ENCODE measurements at regions not wholly inside any gene's neighbourhood (a gene's known extent, or its start where the extent isn't known, plus 50 kb on each side); places are given as distances from the start of the nearest gene placed in this dataset.

DNA sequence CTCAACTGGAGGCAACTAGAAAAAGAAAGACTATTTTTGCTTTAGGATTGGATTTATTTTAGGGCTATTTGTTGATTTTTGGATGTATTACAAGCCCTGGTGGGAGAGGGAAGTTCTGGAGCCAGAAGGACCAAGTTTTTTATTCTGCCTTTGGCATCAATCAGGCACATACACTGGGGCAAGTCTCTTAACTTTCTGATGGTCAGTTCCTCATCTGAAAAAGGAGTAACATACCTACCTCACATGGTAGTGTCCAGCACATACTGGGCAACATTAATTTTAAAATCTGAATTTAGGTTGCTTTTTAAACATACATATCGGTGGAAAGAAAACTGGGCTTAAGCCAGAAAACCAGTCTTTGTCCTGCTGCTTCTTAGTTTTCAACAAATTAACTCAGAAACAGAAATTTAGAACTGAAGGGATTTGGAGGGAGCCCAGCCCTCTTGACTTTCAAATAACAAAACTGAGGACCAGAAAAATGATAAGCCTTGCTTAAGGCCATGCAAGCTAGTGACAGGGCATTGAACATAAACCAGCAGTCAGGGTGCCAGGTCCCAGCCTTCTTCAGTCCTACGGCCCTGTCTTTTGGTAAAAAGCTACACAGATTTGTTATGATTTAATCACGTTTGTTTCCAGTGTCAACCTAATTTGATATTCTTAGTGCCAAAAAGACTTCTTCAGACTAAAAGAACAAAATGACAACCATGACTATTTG lies 90.2 kb upstream of the SLC38A2 start:
- TF ChIP-seq, protein P1, sequence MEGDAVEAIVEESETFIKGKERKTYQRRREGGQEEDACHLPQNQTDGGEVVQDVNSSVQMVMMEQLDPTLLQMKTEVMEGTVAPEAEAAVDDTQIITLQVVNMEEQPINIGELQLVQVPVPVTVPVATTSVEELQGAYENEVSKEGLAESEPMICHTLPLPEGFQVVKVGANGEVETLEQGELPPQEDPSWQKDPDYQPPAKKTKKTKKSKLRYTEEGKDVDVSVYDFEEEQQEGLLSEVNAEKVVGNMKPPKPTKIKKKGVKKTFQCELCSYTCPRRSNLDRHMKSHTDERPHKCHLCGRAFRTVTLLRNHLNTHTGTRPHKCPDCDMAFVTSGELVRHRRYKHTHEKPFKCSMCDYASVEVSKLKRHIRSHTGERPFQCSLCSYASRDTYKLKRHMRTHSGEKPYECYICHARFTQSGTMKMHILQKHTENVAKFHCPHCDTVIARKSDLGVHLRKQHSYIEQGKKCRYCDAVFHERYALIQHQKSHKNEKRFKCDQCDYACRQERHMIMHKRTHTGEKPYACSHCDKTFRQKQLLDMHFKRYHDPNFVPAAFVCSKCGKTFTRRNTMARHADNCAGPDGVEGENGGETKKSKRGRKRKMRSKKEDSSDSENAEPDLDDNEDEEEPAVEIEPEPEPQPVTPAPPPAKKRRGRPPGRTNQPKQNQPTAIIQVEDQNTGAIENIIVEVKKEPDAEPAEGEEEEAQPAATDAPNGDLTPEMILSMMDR (IDR thresholded peaks at IDR 0.05): no peak
- TF ChIP-seq POLR2AphosphoS5 (IDR thresholded peaks at IDR 0.05; ENCODE audit: low read depth, low read length) (no peak), SIN3A (IDR thresholded peaks at IDR 0.05; ENCODE audit: borderline replicate concordance, low read depth, low read length) (no peak), EZH2phosphoT487 (IDR thresholded peaks at IDR 0.05; ENCODE audit: borderline replicate concordance, low read depth) (no peak), RAD21 (IDR thresholded peaks at IDR 0.05; ENCODE audit: low read length) (no peak), SMC3 (IDR thresholded peaks at IDR 0.05; ENCODE audit: low read depth, low read length) (no peak), GATA2 (CRISPR knock-in tag; IDR thresholded peaks at IDR 0.05) (no peak), YY1 (IDR thresholded peaks at IDR 0.05; ENCODE audit: low read depth) (no peak)
- TF ChIP-seq, protein P2, sequence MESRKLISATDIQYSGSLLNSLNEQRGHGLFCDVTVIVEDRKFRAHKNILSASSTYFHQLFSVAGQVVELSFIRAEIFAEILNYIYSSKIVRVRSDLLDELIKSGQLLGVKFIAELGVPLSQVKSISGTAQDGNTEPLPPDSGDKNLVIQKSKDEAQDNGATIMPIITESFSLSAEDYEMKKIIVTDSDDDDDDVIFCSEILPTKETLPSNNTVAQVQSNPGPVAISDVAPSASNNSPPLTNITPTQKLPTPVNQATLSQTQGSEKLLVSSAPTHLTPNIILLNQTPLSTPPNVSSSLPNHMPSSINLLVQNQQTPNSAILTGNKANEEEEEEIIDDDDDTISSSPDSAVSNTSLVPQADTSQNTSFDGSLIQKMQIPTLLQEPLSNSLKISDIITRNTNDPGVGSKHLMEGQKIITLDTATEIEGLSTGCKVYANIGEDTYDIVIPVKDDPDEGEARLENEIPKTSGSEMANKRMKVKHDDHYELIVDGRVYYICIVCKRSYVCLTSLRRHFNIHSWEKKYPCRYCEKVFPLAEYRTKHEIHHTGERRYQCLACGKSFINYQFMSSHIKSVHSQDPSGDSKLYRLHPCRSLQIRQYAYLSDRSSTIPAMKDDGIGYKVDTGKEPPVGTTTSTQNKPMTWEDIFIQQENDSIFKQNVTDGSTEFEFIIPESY (IDR thresholded peaks at IDR 0.05; ENCODE audit: borderline replicate concordance, low read depth): no peak
- TF ChIP-seq, protein P3, sequence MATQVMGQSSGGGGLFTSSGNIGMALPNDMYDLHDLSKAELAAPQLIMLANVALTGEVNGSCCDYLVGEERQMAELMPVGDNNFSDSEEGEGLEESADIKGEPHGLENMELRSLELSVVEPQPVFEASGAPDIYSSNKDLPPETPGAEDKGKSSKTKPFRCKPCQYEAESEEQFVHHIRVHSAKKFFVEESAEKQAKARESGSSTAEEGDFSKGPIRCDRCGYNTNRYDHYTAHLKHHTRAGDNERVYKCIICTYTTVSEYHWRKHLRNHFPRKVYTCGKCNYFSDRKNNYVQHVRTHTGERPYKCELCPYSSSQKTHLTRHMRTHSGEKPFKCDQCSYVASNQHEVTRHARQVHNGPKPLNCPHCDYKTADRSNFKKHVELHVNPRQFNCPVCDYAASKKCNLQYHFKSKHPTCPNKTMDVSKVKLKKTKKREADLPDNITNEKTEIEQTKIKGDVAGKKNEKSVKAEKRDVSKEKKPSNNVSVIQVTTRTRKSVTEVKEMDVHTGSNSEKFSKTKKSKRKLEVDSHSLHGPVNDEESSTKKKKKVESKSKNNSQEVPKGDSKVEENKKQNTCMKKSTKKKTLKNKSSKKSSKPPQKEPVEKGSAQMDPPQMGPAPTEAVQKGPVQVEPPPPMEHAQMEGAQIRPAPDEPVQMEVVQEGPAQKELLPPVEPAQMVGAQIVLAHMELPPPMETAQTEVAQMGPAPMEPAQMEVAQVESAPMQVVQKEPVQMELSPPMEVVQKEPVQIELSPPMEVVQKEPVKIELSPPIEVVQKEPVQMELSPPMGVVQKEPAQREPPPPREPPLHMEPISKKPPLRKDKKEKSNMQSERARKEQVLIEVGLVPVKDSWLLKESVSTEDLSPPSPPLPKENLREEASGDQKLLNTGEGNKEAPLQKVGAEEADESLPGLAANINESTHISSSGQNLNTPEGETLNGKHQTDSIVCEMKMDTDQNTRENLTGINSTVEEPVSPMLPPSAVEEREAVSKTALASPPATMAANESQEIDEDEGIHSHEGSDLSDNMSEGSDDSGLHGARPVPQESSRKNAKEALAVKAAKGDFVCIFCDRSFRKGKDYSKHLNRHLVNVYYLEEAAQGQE (IDR thresholded peaks at IDR 0.05; ENCODE audit: low read depth, low read length): no peak
